ENCODE measurements at regions not wholly inside any gene's neighbourhood (a gene's known extent, or its start where the extent isn't known, plus 50 kb on each side); places are given as distances from the start of the nearest gene placed in this dataset.

DNA sequence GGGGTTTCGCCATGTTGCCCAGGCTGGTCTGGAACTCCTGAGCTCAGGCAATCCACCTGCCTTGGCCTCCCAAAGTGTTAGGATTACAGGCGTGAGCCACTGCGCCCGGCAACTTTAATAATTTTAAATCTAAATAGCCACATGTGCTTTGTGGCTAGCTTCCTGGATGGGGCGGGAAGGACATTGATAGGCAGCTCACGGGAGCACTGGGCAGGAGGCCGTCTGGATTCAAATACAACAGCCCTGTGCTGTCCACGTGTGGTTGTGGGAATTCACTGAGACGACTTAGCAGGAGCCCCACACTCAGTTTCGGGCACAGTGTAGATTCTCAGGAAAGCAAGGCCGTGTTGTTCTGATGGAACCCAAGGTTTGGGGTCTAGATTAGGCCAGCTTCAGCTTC lies 177.1 kb downstream of the ETS2 start:
- Histone ChIP-seq H3K27ac (ENCODE audit: insufficient read depth, low read length) (no peak overlapping the region), H2AFZ (replicated peaks; ENCODE audit: low read length, poor library complexity) (no peak overlapping the region), H3K14ac (replicated peaks; ENCODE audit: low read depth, low read length) (no peak overlapping the region; the same call in 1 of the 2 replicates), H4K91ac (ENCODE audit: insufficient read depth, low read depth, low read length) (no peak overlapping the region; the same call in 1 of the 2 replicates), H3K23ac (ENCODE audit: low read depth, low read length) (no peak overlapping the region), H2BK15ac (ENCODE audit: low read depth, low read length) (0 out of 3 replicates have a peak overlapping the region, but pooled peaks have one; percentile 52), H3K27me3 (ENCODE audit: control insufficient read depth, insufficient read depth, low read length) (no peaks in the 10 kb centered on the region), H3K56ac (ENCODE audit: extremely low read depth, insufficient read depth, low read length) (no peak overlapping the region), H2BK5ac (ENCODE audit: low read depth, low read length, poor library complexity, severe bottlenecking) (no peak overlapping the region), H4K8ac (ENCODE audit: low read depth in 2 of 2, low read length in 2 of 2) (no peak overlapping the region), H3K4me2 (ENCODE audit: low read depth, low read length) (no peak overlapping the region), H3K4ac (ENCODE audit: low read depth, low read length) (peak overlapping the region; percentile 53), H2BK120ac (ENCODE audit: low read depth, low read length) (peak overlapping the region; percentile 58), H2AK9ac (replicated peaks; ENCODE audit: low read depth, low read length, poor library complexity) (no peak overlapping the region), H3K9me3 (ENCODE audit: control insufficient read depth, insufficient read depth, low read length) (no peaks in the 10 kb centered on the region), H3K79me1 (ENCODE audit: low read depth in 1 of 2, low read length in 2 of 2) (no peaks in the 10 kb centered on the region), H2AK5ac (ENCODE audit: low read depth, low read length) (0 out of 2 replicates have a peak overlapping the region, but pooled peaks have one; percentile 45), H3K4me3 (ENCODE audit: insufficient read depth, low read depth, low read length) (no peak overlapping the region), H3K18ac (ENCODE audit: low read depth, low read length) (no peak overlapping the region), H3K4me1 (ENCODE audit: control insufficient read depth, insufficient read depth, low read length) (peaks cover 25% of the 10 kb centered on the region), H2BK20ac (ENCODE audit: low read depth, low read length) (peak overlapping the region; percentile 51), H4K5ac (ENCODE audit: low read depth, low read length) (no peak overlapping the region), H3K9ac (ENCODE audit: low read depth, low read length) (no peak overlapping the region), H3K36me3 (ENCODE audit: control insufficient read depth, insufficient read depth, low read length) (no peaks in the 10 kb centered on the region), H3K9me1 (ENCODE audit: insufficient read depth, low read length) (peaks cover 22% of the 10 kb centered on the region), H4K20me1 (ENCODE audit: insufficient read depth, low read length) (no peaks in the 10 kb centered on the region)
- WGBS, 2 experiments (ENCODE audit: extremely low coverage in 2 of 2, insufficient read length in 1 of 2) = 94% methylated on average over 5 of the region's 11 CpGs; no CpG with 5 or more reads in 1 of the 2 experiments
- intact Hi-C loops (cut with micrococcal nuclease) (loop anchor here (10.0 kb wide), 1 partner anchor 178 kb away; the partner anchor contains the start of gene ETS2), in situ Hi-C loops (cut with MboI; ENCODE audit: low sequenced_read_pairs) (no loop called here), dilution Hi-C loops (cut with HindIII; ENCODE audit: low sequenced_read_pairs, unreplicated experiment) (no loop called here)
- no TSS peak for BruUV-seq (replicated peaks)
- DNase-seq = no peak
- ATAC-seq (ENCODE audit: low read depth) = no peak
- POLR2A ChIA-PET (ENCODE audit: unreplicated experiment) = no interaction called here
- CTCF ChIA-PET = interaction anchor here (0.9 kb wide), 1 partner anchor 11 kb away, joined by 3 read pairs; no protein-coding TSS in a partner anchor
- TF ChIP-seq RAD21 (IDR thresholded peaks at IDR 0.05; ENCODE audit: low read length) (no peak), MXI1 (IDR thresholded peaks at IDR 0.05; ENCODE audit: borderline replicate concordance, low read depth, low read length) (no peak), NFE2L2 (IDR thresholded peaks at IDR 0.05; ENCODE audit: low read depth, low read length) (no peak), MAZ (IDR thresholded peaks at IDR 0.05; ENCODE audit: borderline replicate concordance, low read depth, low read length) (no peak), FOS (IDR thresholded peaks at IDR 0.05; ENCODE audit: low read depth, low read length) (no peak), RCOR1 (IDR thresholded peaks at IDR 0.05; ENCODE audit: insufficient replicate concordance, low read length) (no peak), SMC3 (IDR thresholded peaks at IDR 0.05; ENCODE audit: low read depth, low read length) (no peak), BHLHE40 (IDR thresholded peaks at IDR 0.05; ENCODE audit: low read depth, low read length) (no peak), MAFK (IDR thresholded peaks at IDR 0.05; ENCODE audit: low read depth, low read length) (no peak), CEBPB (IDR thresholded peaks at IDR 0.05; ENCODE audit: low read depth, low read length) (no peak), USF2 (IDR thresholded peaks at IDR 0.05; ENCODE audit: low read depth, low read length) (no peak), RFX5 (IDR thresholded peaks at IDR 0.05; ENCODE audit: low read depth, low read length) (no peak), POLR2A (IDR thresholded peaks at IDR 0.05; ENCODE audit: low read depth, low read length) (no peak)
- TF ChIP-seq, protein P1, sequence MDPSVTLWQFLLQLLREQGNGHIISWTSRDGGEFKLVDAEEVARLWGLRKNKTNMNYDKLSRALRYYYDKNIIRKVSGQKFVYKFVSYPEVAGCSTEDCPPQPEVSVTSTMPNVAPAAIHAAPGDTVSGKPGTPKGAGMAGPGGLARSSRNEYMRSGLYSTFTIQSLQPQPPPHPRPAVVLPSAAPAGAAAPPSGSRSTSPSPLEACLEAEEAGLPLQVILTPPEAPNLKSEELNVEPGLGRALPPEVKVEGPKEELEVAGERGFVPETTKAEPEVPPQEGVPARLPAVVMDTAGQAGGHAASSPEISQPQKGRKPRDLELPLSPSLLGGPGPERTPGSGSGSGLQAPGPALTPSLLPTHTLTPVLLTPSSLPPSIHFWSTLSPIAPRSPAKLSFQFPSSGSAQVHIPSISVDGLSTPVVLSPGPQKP (IDR thresholded peaks at IDR 0.05; ENCODE audit: borderline replicate concordance, low read depth, low read length) = no peak
